SK-N-MC (cell line): ENCODE measurements at regions not wholly inside any gene's neighbourhood (a gene's known extent, or its start where the extent isn't known, plus 50 kb on each side); places are given as distances from the start of the nearest gene placed in this dataset.

Source experiments
- EZH2 ChIP-seq: fragments of 200-600 bp; sonication (generic); IDR thresholded peaks from one replicate; pipeline ENCODE4 v1.6.1; 2017; ENCODE audit warnings: antibody characterized with exemption
- POLR2AphosphoS5 ChIP-seq: IDR thresholded peaks from 2 replicates; pipeline ENCODE4 v1.6.1; 2012; ENCODE audit warnings: mild to moderate bottlenecking, low read depth, low read length, borderline replicate concordance

GRCh38 chr12:62986844-62987243, 51.9 kb upstream of the PPM1H start:
- TF ChIP-seq POLR2AphosphoS5 (no peak), EZH2 (no peak)
